Prostate gland (tissue), 2 donors: ENCODE measurements at regions not wholly inside any gene's neighbourhood (a gene's known extent, or its start where the extent isn't known, plus 50 kb on each side); places are given as distances from the start of the nearest gene placed in this dataset.

Experiments
- DNase-seq: peaks from one replicate; pipeline ENCODE4 v3.0.0-alpha.2; 2019; ENCODE audit warnings: low spot score
- H3K27ac ChIP-seq, 2 donors: fragments of 200-600 bp; sonication (generic); 2 replicates each; pipeline ENCODE4 v1.5.1; 2017 to 2019
- H3K27me3 ChIP-seq: fragments of 200-600 bp; sonication (generic); replicated peaks from 2 replicates; pipeline ENCODE4 v1.5.1; 2019; ENCODE audit not compliant: insufficient read depth
- H3K36me3 ChIP-seq, 2 donors: fragments of 200-600 bp; sonication (generic); 1 replicate in 1 of 2; 2 replicates in 1 of 2; pipeline versions ENCODE4 v1.5.1 to v1.8.1; 2017 to 2019
- H3K4me1 ChIP-seq: fragments of 200-600 bp; sonication (generic); replicated peaks from 2 replicates; pipeline ENCODE4 v1.5.1; 2019
- H3K4me3 ChIP-seq, 2 donors: fragments of 200-600 bp; sonication (generic); 2 replicates each; pipeline ENCODE4 v1.5.1; 2017 to 2019
- H3K9me3 ChIP-seq: fragments of 200-600 bp; sonication (generic); 2 replicates; pipeline ENCODE4 v1.5.1; 2017
- CTCF ChIP-seq, 4 experiments: fragments of 200-600 bp in 2 of 4; fragments of 450-650 bp in 2 of 4; sonication (generic) in 2 of 4; IDR thresholded peaks; 1 replicate in 3 of 4; 2 replicates in 1 of 4; pipeline ENCODE4 v1.5.1; 2016 to 2019; ENCODE audit warnings: antibody characterized with exemption in 4 of 4, mild to moderate bottlenecking in 2 of 4, moderate library complexity in 2 of 4
- POLR2A ChIP-seq: fragments of 450-650 bp; IDR thresholded peaks from one replicate; pipeline ENCODE4 v1.6.1; 2016; ENCODE audit warnings: antibody characterized with exemption, mild to moderate bottlenecking
- POLR2AphosphoS5 ChIP-seq: sonication (generic); formaldehyde crosslinking; IDR thresholded peaks from one replicate; pipeline ENCODE4 v1.6.1; 2017; ENCODE audit warnings: antibody characterized with exemption
- WGBS: methylation state at CpG from one replicate; pipeline ENCODE4 v1.1.5; 2018; 5-methylcytosine and 5-hydroxymethylcytosine counted together
- intact Hi-C: fragments of 100-400 bp; cut with DNase I; formaldehyde crosslinking; loops from one replicate; pipeline ENCODE4 v1.14.2; 2022

GRCh38 chr5:164909673-164910072, 1404.3 kb downstream of the MAT2B start:
- no peaks in the 10 kb centered on the region for H3K27me3 ChIP-seq
- no peaks in the 10 kb centered on the region for H3K4me1 ChIP-seq
- TF ChIP-seq POLR2AphosphoS5 (no peak), CTCF (IDR thresholded peaks at IDR 0.05) (no peak), POLR2A (no peak)
- H3K36me3 ChIP-seq: no peaks in the 10 kb centered on the region
- intact Hi-C loops: no loop called here
- H3K27ac ChIP-seq: no peak overlapping the region
- H3K4me3 ChIP-seq: no peak overlapping the region
- H3K9me3 ChIP-seq: no peaks in the 10 kb centered on the region
- no peak for DNase-seq
- 88% methylated on average over 3 of the region's 3 CpGs for WGBS

GRCh38 chr5:164921722-164922121, 1416.3 kb downstream of the MAT2B start:
- Histone ChIP-seq H3K4me3 (no peak overlapping the region), H3K27me3 (no peaks in the 10 kb centered on the region), H3K4me1 (no peaks in the 10 kb centered on the region), H3K36me3 (no peaks in the 10 kb centered on the region), H3K27ac (no peak overlapping the region), H3K9me3 (no peaks in the 10 kb centered on the region)
- TF ChIP-seq CTCF (IDR thresholded peaks at IDR 0.05) (no peak), POLR2AphosphoS5 (no peak), POLR2A (no peak)
- intact Hi-C loops: no loop called here
- no peak for DNase-seq

GRCh38 chr5:164934039-164934438, 1428.6 kb downstream of the MAT2B start:
- no peaks in the 10 kb centered on the region for H3K36me3 ChIP-seq
- H3K27me3 ChIP-seq: no peaks in the 10 kb centered on the region
- H3K27ac ChIP-seq: no peak overlapping the region
- TF ChIP-seq CTCF (IDR thresholded peaks at IDR 0.05) (no peak), POLR2A (no peak), POLR2AphosphoS5 (no peak)
- no peak overlapping the region for H3K4me3 ChIP-seq
- WGBS: 94% methylated on average over 7 of the region's 7 CpGs
- intact Hi-C loops: no loop called here
- no peaks in the 10 kb centered on the region for H3K4me1 ChIP-seq
- no peaks in the 10 kb centered on the region for H3K9me3 ChIP-seq
- no peak for DNase-seq

GRCh38 chr5:164934561-164934960, 1429.1 kb downstream of the MAT2B start:
- no peak overlapping the region for H3K27ac ChIP-seq
- H3K4me3 ChIP-seq: no peak overlapping the region
- H3K9me3 ChIP-seq: no peaks in the 10 kb centered on the region
- intact Hi-C loops: no loop called here
- no peaks in the 10 kb centered on the region for H3K4me1 ChIP-seq
- DNase-seq: no peak
- no peaks in the 10 kb centered on the region for H3K27me3 ChIP-seq
- no peaks in the 10 kb centered on the region for H3K36me3 ChIP-seq
- TF ChIP-seq CTCF (IDR thresholded peaks at IDR 0.05) (no peak), POLR2A (no peak), POLR2AphosphoS5 (no peak)
- WGBS: 90% methylated on average over 7 of the region's 7 CpGs

GRCh38 chr5:164941132-164941531, 1435.7 kb downstream of the MAT2B start:
- Histone ChIP-seq H3K4me1 (no peaks in the 10 kb centered on the region), H3K27me3 (no peaks in the 10 kb centered on the region), H3K4me3 (no peak overlapping the region), H3K9me3 (no peaks in the 10 kb centered on the region), H3K36me3 (no peaks in the 10 kb centered on the region), H3K27ac (no peak overlapping the region)
- TF ChIP-seq POLR2AphosphoS5: no peak
- no peak for TF ChIP-seq POLR2A
- no peak for TF ChIP-seq CTCF (IDR thresholded peaks at IDR 0.05)
- intact Hi-C loops: no loop called here
- no peak for DNase-seq
- WGBS: 60% methylated on average over 4 of the region's 4 CpGs
